Omental fat pad (tissue), 3 donors: ENCODE measurements at regions not wholly inside any gene's neighbourhood (a gene's known extent, or its start where the extent isn't known, plus 50 kb on each side); places are given as distances from the start of the nearest gene placed in this dataset.

Experiments used
- ATAC-seq: fragments of 150-250 bp; one replicate; pipeline ENCODE4 v1.9.1; 2016; ENCODE audit warnings: mild to moderate bottlenecking, moderate library complexity; ENCODE audit not compliant: low FRiP score
- DNase-seq: peaks from one replicate; pipeline ENCODE4 v3.0.0-alpha.2; 2019; ENCODE audit warnings: low spot score
- TF ChIP-seq, protein P1 (sequence below), 3 donors: fragments of 450-650 bp; IDR thresholded peaks; one replicate each; pipeline ENCODE4 v1.5.1; 2016 to 2017; ENCODE audit warnings: antibody characterized with exemption in 3 of 3, mild to moderate bottlenecking in 3 of 3, moderate library complexity in 2 of 3

DNA sequence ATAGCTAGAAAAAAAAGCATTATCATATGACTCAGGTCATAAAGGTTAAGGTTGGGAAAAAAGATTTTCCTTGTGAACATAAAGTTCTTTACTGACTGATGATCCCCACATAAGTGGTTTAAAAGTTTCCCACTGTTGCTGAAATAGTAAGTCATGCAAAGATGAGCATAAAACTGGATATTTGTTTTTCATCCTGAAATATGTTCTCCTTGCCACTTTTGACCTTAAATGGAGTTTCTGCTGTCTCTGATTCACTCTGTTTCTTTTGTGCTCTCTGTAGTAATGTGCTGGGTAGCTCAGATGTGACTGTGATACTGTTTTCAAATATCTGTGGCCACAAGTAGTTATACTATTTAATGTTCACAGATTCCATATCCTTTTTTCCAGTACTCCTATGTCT, 162.5 kb upstream of the GAS1 start:
- peak; percentile 60 for ATAC-seq
- TF ChIP-seq, protein P1, sequence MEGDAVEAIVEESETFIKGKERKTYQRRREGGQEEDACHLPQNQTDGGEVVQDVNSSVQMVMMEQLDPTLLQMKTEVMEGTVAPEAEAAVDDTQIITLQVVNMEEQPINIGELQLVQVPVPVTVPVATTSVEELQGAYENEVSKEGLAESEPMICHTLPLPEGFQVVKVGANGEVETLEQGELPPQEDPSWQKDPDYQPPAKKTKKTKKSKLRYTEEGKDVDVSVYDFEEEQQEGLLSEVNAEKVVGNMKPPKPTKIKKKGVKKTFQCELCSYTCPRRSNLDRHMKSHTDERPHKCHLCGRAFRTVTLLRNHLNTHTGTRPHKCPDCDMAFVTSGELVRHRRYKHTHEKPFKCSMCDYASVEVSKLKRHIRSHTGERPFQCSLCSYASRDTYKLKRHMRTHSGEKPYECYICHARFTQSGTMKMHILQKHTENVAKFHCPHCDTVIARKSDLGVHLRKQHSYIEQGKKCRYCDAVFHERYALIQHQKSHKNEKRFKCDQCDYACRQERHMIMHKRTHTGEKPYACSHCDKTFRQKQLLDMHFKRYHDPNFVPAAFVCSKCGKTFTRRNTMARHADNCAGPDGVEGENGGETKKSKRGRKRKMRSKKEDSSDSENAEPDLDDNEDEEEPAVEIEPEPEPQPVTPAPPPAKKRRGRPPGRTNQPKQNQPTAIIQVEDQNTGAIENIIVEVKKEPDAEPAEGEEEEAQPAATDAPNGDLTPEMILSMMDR (IDR thresholded peaks at IDR 0.05): no peak
- no peak for DNase-seq

DNA sequence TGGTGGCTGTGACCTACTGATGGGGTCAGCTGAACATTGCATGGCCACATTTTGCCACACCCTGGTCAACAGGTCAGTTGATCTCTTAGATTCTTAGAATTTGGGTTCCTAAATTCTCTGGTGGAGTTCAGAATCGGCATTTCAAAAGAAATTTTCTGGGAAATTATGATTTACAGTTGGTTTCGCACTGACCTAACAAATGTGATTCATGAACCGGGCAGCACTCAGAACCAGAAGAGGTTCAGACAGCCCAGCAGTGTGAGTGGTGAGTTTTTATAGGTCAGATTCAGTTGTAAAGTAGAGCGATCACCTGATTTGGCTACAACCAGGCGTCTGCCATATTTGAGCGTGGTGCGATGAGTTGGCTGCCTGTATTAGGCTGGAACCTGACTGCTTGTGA, 163.7 kb upstream of the GAS1 start:
- no peak for DNase-seq
- TF ChIP-seq, protein P1 (IDR thresholded peaks at IDR 0.05): no peak
- no peak for ATAC-seq

DNA sequence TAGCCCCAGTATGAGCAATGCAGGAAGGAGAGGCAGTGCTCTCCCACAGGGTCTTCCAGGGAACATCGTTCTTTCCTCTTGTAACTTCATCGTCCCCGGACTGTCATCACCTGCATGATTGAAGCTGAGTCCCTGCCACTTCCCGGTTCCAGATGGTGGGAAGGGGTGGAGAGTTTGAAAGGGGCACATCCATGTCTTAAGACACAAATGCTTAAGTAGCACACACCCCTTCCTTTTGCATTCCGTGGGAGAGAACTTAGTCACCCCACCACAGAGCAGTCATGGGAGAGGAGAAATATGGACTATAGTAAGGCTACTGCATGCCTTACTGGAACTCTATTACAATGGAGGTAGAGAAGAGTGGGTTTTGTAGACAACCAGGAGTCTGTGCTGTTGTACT, 165.3 kb upstream of the GAS1 start:
- ATAC-seq: no peak
- no peak for DNase-seq
- TF ChIP-seq, protein P1 (IDR thresholded peaks at IDR 0.05): no peak

DNA sequence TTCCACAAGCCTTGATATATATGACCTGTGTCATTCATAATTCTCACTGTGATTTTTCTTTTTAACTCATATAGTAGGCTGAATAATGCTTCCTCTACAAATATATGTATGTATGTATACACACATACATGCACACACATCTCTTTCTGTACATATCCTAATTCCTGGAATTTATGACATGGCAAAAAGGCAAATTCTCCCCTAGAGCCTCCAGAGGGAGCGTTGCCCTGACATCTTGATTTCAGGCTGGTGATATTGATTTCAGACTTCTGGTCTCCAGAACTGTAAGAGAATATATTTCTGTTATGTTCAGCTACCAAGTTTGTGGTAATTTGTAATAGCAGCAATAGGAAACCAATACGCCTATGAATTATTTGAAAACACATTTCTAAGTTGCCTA, 166.6 kb upstream of the GAS1 start:
- TF ChIP-seq, protein P1 (IDR thresholded peaks at IDR 0.05): no peak
- DNase-seq (no peak), ATAC-seq (no peak)

DNA sequence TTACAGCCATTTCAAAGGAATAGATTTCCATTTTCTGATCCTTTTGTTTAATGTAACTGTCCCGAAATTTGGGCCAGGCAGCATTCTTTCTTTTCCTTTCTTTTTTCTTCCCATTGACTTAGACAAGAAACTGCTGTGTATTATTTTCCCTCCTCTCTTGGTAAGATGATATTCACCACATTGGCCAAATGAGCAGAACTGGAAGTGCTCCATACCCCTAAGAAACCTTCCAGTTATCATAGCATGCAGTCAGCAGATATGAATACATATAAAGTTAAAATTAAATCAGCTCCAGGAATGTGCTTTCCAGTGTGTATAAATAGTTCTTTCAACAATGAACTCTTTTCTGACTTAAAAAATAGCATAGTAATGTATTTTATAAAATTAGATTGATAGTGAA, 168.5 kb upstream of the GAS1 start:
- DNase-seq (no peak), ATAC-seq (no peak)
- TF ChIP-seq, protein P1 (IDR thresholded peaks at IDR 0.05): no peak

DNA sequence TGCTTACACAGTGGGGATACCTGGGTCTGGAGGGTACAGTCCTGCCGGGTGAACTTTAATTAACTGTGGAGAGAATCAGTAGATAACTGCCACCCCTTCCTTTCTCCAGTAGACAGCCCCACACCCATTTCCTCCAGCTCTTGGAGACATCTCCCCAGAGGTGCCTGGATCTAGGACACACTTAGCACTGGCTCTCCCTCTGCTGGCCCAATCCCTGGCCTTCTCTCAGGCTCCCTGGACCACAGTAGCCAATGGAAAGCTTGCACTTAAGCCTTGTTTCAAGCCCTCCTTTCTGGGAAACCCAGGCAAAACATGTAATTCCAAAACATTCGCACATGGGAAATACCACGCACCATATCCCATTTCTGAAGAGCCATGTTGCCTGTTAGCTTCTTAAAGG, 169.2 kb upstream of the GAS1 start:
- ATAC-seq: no peak
- no peak for DNase-seq
- TF ChIP-seq, protein P1 (IDR thresholded peaks at IDR 0.05): no peak

DNA sequence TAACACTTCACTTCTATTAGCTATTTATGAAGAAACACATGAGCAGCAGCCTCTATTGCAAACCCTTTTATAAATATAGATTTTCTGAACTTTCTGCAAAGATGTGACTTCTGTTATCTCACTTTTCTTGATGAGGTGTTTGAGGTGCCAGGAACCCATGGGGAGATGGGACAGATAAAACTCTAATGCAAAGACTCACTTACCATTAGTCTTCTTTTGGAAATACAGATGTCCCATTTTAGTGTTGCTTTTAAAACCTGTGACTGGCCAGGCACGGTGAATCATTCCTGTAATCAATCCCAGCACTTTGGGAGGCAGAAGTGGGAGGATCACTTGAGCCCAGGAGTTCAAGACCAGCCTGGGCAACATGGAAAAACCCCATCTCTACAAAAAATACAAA, 171.3 kb upstream of the GAS1 start:
- TF ChIP-seq, protein P1 (IDR thresholded peaks at IDR 0.05): no peak
- DNase-seq: no peak
- no peak for ATAC-seq
